GM18907 (cell line): ENCODE measurements at regions not wholly inside any gene's neighbourhood (a gene's known extent, or its start where the extent isn't known, plus 50 kb on each side); places are given as distances from the start of the nearest gene placed in this dataset.

ENCODE experiments used
- ATAC-seq: cut with Tn5 transposase; IDR thresholded peaks from one replicate; pipeline ENCODE4 v1.9.1; 2021; ENCODE audit warnings: mild to moderate bottlenecking, moderate library complexity; ENCODE audit not compliant: unreplicated experiment

DNA sequence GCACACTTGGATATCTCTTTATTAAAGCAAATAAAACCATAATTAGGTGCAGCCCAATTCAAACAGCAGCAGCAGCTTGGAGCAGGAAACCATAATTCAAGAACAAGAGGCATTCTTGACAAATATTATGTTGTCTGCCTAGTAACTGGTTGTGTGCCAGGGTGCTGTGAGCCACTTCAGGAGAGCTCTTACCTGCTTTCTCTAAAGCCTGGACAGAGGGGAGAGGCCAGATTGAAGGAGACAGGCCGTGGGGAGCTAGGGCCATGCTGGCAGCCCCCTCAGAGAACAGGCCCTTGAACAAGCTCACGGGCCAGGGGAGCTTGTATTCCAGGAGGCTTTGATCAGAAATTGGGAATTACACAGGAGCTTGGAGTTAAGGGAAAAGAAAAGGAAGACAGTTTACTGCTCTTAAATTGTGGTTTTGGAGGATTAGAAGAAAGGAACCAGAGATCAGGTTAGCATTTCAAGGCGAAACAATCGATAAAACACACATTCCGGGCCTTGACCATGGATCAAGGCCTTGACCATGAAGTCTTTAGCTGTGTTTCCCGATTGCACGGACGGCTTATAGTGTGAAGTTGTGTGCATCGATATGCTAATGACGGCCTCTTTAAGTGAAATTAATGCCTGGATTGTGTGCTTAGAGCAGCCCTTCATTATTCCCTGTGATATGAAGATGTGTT lies 69.8 kb upstream of the NKX2-2 start:
- ATAC-seq: no peak

DNA sequence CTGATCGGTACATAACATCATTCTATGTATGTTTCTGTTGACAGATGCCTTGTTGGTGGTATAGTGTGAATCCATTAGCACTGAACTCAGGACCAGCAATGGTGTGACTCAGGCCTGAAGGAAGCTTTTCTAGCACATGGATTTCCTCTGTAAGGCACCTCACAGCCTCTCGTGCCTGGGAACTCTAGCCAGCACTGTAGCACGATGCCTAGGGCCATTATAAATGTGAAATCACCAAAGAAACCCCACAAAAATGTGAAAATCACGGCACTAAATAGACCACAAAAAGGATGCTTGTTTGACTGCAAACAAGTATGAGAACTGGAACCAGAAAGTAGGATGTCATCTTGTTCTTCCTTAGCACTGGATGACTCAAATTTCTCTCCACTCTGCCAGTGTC lies 63.7 kb upstream of the NKX2-2 start:
- ATAC-seq: no peak

DNA sequence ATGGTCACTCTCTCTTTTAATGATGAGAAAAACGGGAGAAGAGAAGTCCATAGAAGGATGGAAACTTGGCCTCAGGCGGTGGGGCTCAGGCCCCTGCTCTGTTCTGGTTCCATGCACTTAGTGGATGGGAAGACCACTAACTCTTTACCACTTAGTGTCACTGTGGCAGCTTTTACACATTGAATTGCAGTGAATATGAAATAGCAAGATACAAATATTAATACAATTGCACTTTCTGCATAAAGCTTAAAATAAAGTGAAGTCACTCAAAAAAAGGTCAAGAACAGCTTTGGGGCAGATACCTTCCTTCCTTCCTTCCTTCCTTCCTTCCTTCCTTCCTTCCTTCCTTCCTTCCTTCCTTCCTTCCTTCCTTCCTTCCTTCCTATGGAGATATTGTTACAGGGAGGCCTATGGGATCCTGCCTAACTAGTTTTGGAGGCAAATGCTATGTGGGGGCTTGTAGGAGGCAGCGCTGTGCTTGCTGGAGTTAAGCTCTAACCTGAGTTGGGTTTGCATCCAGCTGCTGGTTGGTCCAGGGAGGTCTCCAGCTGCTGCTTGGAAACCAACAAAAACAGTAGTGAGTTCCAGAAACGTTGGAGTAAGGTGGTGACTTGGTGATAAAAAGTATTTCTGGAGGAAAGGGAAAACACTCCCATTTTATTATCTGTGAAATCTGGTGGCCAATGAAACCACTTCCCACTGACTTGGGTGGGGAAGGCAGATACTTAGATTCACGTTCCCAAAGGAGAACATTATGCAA lies 62.3 kb upstream of the NKX2-2 start:
- ATAC-seq: no peak

DNA sequence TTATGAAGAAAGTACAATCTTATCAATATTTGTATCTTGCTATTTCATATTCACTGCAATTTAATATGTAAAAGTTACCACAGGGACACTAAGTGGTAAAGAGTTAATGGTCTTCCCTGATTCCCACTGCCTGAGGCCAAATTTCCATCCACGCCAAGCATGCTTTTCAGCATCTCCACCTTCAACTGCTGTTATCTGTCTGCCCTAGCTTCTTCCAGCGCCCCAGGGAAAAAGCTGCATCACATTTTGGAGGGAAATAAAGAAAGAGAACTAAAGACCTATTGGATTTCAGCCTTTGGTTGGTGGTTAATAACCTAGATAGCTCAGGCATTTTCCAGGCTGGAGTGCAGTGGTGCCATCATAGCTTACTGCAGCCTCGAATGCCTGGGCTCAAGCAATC lies 61.3 kb upstream of the NKX2-2 start:
- ATAC-seq: no peak

DNA sequence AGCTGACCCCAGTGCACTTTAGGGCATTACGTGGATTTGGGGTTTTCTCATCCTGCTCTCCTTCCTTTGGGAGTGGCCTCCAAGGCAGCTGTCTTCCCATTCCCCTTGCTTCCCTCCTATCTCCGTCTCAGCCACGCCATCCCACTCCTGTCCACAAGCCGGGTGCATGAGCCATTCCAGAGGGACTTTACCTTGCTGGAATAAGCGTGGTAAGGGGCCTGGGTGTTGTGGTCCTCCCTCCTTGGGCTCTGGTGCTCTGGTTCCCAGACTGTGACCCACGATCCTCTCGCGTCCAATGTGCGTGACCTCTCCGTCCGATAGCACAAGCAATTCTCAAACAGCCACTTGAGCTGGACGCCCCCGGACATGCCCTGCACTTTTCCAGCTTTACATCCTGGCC lies 60.6 kb upstream of the NKX2-2 start:
- no peak for ATAC-seq

DNA sequence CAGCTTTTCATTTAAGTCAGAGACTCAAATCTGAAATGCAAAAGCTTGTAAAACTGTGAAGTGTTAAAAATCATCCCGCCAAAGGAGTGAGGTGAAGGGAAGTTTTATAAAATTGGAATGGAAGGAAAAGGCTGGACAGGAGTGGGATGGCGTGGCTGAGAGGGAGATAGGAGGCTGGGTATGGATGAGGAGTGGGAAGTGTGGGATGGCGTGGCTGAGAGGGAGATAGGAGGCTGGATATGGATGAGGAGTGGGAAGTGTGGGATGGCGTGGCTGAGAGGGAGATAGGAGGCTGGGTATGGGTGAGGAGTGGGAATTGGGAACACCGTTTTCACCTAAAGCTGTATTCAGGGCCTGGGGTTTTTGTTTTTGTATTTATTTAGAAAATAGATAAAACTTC lies 59.4 kb upstream of the NKX2-2 start:
- no peak for ATAC-seq

DNA sequence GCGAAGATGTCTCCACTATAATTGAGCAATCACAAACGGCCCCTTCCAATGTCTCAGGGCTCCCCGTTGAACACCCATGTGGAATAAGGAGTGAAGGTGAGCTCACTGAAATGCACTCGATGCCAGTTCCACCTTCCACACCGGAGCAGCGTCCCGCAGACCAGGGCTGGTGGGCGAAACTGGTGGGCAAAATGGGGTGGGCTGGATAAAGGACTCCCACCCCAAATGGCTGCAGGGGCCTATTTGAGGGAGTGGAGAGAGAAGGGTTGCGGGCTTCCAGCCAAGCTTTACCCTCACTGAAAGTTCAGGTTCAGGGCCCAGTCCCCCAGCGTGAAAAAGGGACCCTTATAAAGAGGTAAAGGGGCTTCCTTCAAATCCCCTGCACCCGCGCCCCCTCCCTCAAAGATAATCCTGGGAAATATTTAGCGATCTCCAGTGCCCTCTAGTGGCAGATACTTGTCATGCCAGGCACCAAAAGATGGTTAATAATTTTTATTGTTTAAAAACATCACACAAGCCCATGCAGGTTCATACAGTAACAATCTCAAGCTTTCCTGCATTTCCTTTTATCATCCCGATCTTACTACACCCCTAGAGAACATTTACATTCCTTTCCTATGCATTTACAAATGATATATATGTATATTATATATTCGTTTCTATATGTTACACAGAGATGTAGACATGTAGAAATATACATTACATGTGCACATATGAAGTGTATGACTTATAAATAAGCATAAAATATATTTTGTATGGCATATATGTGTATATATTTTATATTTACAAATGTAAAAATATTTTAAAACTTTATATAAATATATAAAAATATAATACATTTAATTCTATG lies 58.2 kb upstream of the NKX2-2 start:
- no peak for ATAC-seq

DNA sequence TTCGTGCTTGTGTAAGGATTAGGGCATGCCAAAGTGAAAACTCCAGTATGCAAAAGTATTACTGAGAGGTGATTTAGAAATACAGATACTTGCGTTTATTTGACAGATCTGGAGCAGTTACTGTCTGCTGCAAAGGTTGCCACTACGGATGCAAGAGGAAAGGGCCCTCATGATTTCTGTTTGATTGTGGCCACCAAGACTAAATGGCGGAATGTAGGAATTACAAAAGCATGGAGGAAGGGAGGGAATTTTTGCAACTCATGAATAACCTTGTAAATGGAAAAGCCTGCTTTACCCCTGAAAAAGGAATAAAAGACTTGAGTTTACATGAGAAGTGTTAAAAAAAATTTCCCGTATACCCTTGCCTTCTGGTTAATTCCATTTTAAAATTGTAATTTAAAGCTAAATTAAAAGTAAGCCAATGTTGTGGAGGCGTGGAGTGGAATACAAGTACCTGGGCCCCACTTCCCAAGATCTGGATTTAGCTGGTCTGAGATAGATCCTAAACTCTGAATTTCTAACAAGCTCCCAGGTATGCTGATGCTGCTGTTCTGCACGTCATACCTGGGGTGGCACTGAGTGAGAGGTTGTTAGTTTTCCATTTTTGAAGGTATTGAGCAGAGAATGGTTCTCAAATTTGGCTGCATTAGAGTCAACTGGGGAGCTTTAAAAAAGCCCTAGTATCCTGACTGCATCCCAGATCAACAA lies 56.6 kb upstream of the NKX2-2 start:
- no peak for ATAC-seq

DNA sequence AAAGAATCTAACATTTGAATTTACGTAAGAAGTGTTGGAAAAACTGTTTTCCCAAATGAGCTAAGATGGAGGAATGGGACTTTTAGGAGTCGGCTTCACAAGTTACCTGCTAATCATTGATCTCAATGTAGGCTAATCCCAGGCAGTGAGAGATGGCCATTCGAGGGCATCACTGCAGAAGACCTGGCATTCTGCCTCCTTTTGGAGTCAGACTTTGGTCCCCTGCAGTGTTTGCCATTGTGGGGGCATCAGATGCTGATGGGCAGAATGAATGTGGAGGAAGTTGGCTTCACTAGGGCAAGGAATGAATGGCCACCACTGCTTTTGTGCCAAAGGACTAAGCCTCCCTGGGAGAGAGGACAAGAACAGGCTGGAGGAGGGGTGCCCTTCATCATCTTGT lies 55.7 kb upstream of the NKX2-2 start:
- ATAC-seq: no peak

DNA sequence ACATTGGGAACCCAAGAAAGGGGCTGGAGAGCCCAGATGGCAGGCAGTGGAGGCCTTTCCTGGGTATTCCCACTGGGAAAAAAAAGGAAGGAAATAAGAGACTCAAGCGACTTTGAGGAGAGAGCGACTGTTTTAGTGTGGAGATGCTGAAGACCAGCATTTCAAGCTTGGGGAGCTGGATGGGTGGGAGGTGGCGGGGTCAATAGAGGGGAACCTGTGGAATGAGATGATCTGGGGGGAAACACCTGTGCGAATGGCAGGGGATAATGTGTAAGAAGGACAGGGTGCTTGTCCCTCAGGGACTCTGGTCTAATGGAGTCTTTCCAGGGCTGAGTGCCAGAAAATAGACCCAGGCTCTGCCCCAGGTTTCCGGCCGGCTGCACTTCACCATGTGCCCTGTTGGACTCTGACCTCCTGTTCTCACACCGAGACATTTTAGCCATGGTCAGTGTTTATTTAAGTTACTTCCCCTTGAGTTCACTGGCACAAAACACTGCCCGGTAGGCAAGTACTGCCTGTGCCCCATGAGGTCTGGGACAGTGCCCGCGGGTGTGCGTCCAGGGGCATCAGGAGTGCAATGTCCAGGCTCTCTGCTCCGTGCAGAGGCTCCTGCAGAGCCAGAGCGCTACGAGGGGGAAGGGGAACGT lies 50.4 kb upstream of the NKX2-2 start:
- ATAC-seq: no peak
